Prostate gland (tissue), 2 donors: ENCODE measurements at regions not wholly inside any gene's neighbourhood (a gene's known extent, or its start where the extent isn't known, plus 50 kb on each side); places are given as distances from the start of the nearest gene placed in this dataset.

Source experiments
- POLR2A ChIP-seq: fragments of 450-650 bp; IDR thresholded peaks from one replicate; pipeline ENCODE4 v1.6.1; 2016; ENCODE audit warnings: antibody characterized with exemption, mild to moderate bottlenecking
- POLR2AphosphoS5 ChIP-seq: sonication (generic); formaldehyde crosslinking; IDR thresholded peaks from one replicate; pipeline ENCODE4 v1.6.1; 2017; ENCODE audit warnings: antibody characterized with exemption
- TF ChIP-seq, protein P1 (sequence below), 4 experiments: fragments of 200-600 bp in 2 of 4; fragments of 450-650 bp in 2 of 4; sonication (generic) in 2 of 4; IDR thresholded peaks; 1 replicate in 3 of 4; 2 replicates in 1 of 4; pipeline ENCODE4 v1.5.1; 2016 to 2019; ENCODE audit warnings: antibody characterized with exemption in 4 of 4, mild to moderate bottlenecking in 2 of 4, moderate library complexity in 2 of 4

DNA sequence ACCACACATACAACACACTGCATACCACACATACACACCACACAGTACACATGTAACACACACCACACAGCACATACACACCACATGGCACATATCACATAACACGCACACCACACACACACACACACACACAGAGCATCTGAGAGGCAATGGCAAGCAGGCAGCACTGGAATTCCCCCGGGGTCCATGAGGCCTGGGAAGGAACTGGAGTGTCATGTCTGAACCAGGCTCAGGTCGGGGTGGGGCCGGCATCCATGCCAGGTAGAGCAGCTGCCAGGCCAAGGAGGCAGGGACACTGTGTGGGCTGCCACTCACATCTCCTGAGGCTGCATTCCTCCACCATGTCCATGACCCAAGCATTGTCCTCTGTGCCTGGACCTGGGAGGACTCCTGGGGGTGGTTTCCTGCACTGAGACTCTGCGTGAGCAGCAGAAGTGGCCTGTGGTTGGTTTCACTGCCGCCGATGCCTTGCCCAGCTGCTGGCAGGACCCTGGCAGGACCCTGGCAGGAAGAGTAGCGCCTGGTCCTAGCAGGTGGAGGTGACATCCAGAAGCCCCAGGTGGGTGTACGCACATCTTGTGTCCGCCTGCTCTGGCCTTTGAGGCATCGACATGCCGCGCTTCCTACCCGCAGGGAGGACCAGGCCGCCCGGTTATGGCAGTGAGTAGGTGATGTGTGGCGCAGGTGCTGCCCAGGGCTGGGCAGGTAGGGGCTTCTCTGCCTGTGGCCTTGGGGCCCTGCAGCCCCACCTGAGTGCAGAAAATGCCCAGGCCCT, 1280.4 kb downstream of the TBC1D22A start:
- TF ChIP-seq POLR2A (no peak), POLR2AphosphoS5 (no peak)
- TF ChIP-seq, protein P1, sequence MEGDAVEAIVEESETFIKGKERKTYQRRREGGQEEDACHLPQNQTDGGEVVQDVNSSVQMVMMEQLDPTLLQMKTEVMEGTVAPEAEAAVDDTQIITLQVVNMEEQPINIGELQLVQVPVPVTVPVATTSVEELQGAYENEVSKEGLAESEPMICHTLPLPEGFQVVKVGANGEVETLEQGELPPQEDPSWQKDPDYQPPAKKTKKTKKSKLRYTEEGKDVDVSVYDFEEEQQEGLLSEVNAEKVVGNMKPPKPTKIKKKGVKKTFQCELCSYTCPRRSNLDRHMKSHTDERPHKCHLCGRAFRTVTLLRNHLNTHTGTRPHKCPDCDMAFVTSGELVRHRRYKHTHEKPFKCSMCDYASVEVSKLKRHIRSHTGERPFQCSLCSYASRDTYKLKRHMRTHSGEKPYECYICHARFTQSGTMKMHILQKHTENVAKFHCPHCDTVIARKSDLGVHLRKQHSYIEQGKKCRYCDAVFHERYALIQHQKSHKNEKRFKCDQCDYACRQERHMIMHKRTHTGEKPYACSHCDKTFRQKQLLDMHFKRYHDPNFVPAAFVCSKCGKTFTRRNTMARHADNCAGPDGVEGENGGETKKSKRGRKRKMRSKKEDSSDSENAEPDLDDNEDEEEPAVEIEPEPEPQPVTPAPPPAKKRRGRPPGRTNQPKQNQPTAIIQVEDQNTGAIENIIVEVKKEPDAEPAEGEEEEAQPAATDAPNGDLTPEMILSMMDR (IDR thresholded peaks at IDR 0.05), result no peak
